Activated naive CD4-positive, alpha-beta T cell treated with anti-CD3 and anti-CD28 coated beads, Interleukin-2, amount 10 ng/mL, durations not matched to agents 7 days and 5 days (primary cell): ENCODE measurements at regions not wholly inside any gene's neighbourhood (a gene's known extent, or its start where the extent isn't known, plus 50 kb on each side); places are given as distances from the start of the nearest gene placed in this dataset.

Experiments
- CTCF ChIA-PET: fragments of 350-600 bp; sonication (Branson Sonifier 250); formaldehyde crosslinking; loops from one replicate; lab custom pipeline; 2021; ENCODE audit warnings: antibody characterized with exemption; lab: Charles Lee
- DNase-seq: peaks from one replicate; pipeline ENCODE4 v3.0.0-alpha.2; 2020
- H3K27ac Mint-ChIP-seq: one replicate; pipeline ENCODE4 v1.8.0; 2021; ENCODE audit warnings: mild to moderate bottlenecking, moderate library complexity, mixed read lengths
- H3K27me3 Mint-ChIP-seq: one replicate; pipeline ENCODE4 v1.8.0; 2021; ENCODE audit warnings: mild to moderate bottlenecking, mixed read lengths
- H3K36me3 Mint-ChIP-seq: one replicate; pipeline ENCODE4 v1.8.0; 2021; ENCODE audit warnings: mixed read lengths
- H3K4me1 Mint-ChIP-seq: one replicate; pipeline ENCODE4 v1.8.0; 2021; ENCODE audit warnings: mixed read lengths
- H3K4me3 Mint-ChIP-seq: one replicate; pipeline ENCODE4 v1.8.0; 2021; ENCODE audit warnings: mild to moderate bottlenecking, moderate library complexity, mixed read lengths
- H3K9me3 Mint-ChIP-seq: one replicate; pipeline ENCODE4 v1.8.0; 2021; ENCODE audit warnings: mixed read lengths

- Mint-ChIP-seq H3K4me1 (no peaks in the 10 kb centered on the region), H3K9me3 (no peaks in the 10 kb centered on the region), H3K27ac (no peak overlapping the region), H3K4me3 (no peak overlapping the region), H3K36me3 (no peaks in the 10 kb centered on the region), H3K27me3 (no peaks in the 10 kb centered on the region)
- CTCF ChIA-PET: no interaction called here
- DNase-seq: no peak
These were observed 865.1 kb downstream of the EFNB2 start for GRCh38 chr13:105670179-105670990.

GRCh38 chr13:105665284-105665683 is 870.2 kb downstream of the EFNB2 start:
- no peaks in the 10 kb centered on the region for H3K9me3 Mint-ChIP-seq
- no peak for DNase-seq
- no peaks in the 10 kb centered on the region for H3K36me3 Mint-ChIP-seq

GRCh38 chr13:105663182-105663581 is 872.3 kb downstream of the EFNB2 start:
- Mint-ChIP-seq H3K36me3 (no peaks in the 10 kb centered on the region), H3K4me3 (no peak overlapping the region), H3K4me1 (no peaks in the 10 kb centered on the region)

More at GRCh38 chr13:105665284-105665683, 870.2 kb downstream of the EFNB2 start:
- H3K27ac Mint-ChIP-seq: no peak overlapping the region
- H3K27me3 Mint-ChIP-seq: no peaks in the 10 kb centered on the region
- H3K4me1 Mint-ChIP-seq: no peaks in the 10 kb centered on the region
- no peak overlapping the region for H3K4me3 Mint-ChIP-seq
- CTCF ChIA-PET: no interaction called here

GRCh38 chr13:105660561-105660960 is 874.9 kb downstream of the EFNB2 start:
- no peaks in the 10 kb centered on the region for H3K9me3 Mint-ChIP-seq
- no peak overlapping the region for H3K27ac Mint-ChIP-seq
- DNase-seq: no peak
- H3K36me3 Mint-ChIP-seq: no peaks in the 10 kb centered on the region
- H3K4me1 Mint-ChIP-seq: no peaks in the 10 kb centered on the region
- no peaks in the 10 kb centered on the region for H3K27me3 Mint-ChIP-seq
- no peak overlapping the region for H3K4me3 Mint-ChIP-seq
- CTCF ChIA-PET: no interaction called here

More at GRCh38 chr13:105663182-105663581, 872.3 kb downstream of the EFNB2 start:
- DNase-seq: no peak
- H3K27me3 Mint-ChIP-seq: no peaks in the 10 kb centered on the region
- H3K27ac Mint-ChIP-seq: no peak overlapping the region
- no peaks in the 10 kb centered on the region for H3K9me3 Mint-ChIP-seq
- CTCF ChIA-PET: no interaction called here

- CTCF ChIA-PET: no interaction called here
- DNase-seq: no peak
- H3K36me3 Mint-ChIP-seq: no peaks in the 10 kb centered on the region
- no peaks in the 10 kb centered on the region for H3K9me3 Mint-ChIP-seq
- no peak overlapping the region for H3K4me3 Mint-ChIP-seq
- H3K4me1 Mint-ChIP-seq: no peaks in the 10 kb centered on the region
- no peaks in the 10 kb centered on the region for H3K27me3 Mint-ChIP-seq
- no peak overlapping the region for H3K27ac Mint-ChIP-seq
These were observed 877.0 kb downstream of the EFNB2 start for GRCh38 chr13:105658431-105658830.

- no peaks in the 10 kb centered on the region for H3K4me1 Mint-ChIP-seq
- no peaks in the 10 kb centered on the region for H3K36me3 Mint-ChIP-seq
- H3K4me3 Mint-ChIP-seq: no peak overlapping the region
- H3K9me3 Mint-ChIP-seq: no peaks in the 10 kb centered on the region
- H3K27ac Mint-ChIP-seq: no peak overlapping the region
- CTCF ChIA-PET: no interaction called here
- H3K27me3 Mint-ChIP-seq: no peaks in the 10 kb centered on the region
- DNase-seq: no peak
These were observed 880.4 kb downstream of the EFNB2 start for GRCh38 chr13:105655046-105655445.

- Mint-ChIP-seq H3K9me3 (peaks cover 12% of the 10 kb centered on the region), H3K27me3 (no peaks in the 10 kb centered on the region), H3K27ac (no peak overlapping the region), H3K36me3 (no peaks in the 10 kb centered on the region), H3K4me3 (no peak overlapping the region), H3K4me1 (no peaks in the 10 kb centered on the region)
- CTCF ChIA-PET: no interaction called here
- DNase-seq: no peak
These were observed 891.5 kb downstream of the EFNB2 start for GRCh38 chr13:105643966-105644365.

- Mint-ChIP-seq H3K9me3 (peaks cover 8% of the 10 kb centered on the region), H3K4me3 (no peak overlapping the region), H3K36me3 (no peaks in the 10 kb centered on the region), H3K27ac (no peak overlapping the region), H3K4me1 (no peaks in the 10 kb centered on the region), H3K27me3 (no peaks in the 10 kb centered on the region)
- DNase-seq: no peak
- CTCF ChIA-PET: no interaction called here
These were observed 892.9 kb downstream of the EFNB2 start for GRCh38 chr13:105642511-105642958.

- Mint-ChIP-seq H3K4me1 (no peaks in the 10 kb centered on the region), H3K27me3 (no peaks in the 10 kb centered on the region), H3K27ac (no peak overlapping the region), H3K9me3 (peaks cover 8% of the 10 kb centered on the region), H3K4me3 (no peak overlapping the region), H3K36me3 (no peaks in the 10 kb centered on the region)
- DNase-seq: no peak
- CTCF ChIA-PET: no interaction called here
These were observed 894.3 kb downstream of the EFNB2 start for GRCh38 chr13:105641121-105641520.

GRCh38 chr13:105638426-105638825 is 897.0 kb downstream of the EFNB2 start:
- H3K9me3 Mint-ChIP-seq: peaks cover 8% of the 10 kb centered on the region
- no peak overlapping the region for H3K27ac Mint-ChIP-seq
- no peak for DNase-seq
- no peaks in the 10 kb centered on the region for H3K27me3 Mint-ChIP-seq
- no peaks in the 10 kb centered on the region for H3K36me3 Mint-ChIP-seq
- H3K4me1 Mint-ChIP-seq: no peaks in the 10 kb centered on the region
- no peak overlapping the region for H3K4me3 Mint-ChIP-seq
- CTCF ChIA-PET: no interaction called here

GRCh38 chr13:105634059-105634458 is 901.4 kb downstream of the EFNB2 start:
- Mint-ChIP-seq H3K4me1 (no peaks in the 10 kb centered on the region), H3K4me3 (no peak overlapping the region), H3K9me3 (peaks cover 4% of the 10 kb centered on the region), H3K27me3 (no peaks in the 10 kb centered on the region), H3K36me3 (no peaks in the 10 kb centered on the region), H3K27ac (no peak overlapping the region)
- CTCF ChIA-PET: no interaction called here
- DNase-seq: no peak

- DNase-seq: no peak
- no peaks in the 10 kb centered on the region for H3K27me3 Mint-ChIP-seq
- CTCF ChIA-PET: no interaction called here
- peaks cover 3% of the 10 kb centered on the region for H3K9me3 Mint-ChIP-seq
- no peak overlapping the region for H3K4me3 Mint-ChIP-seq
- H3K4me1 Mint-ChIP-seq: no peaks in the 10 kb centered on the region
- H3K36me3 Mint-ChIP-seq: no peaks in the 10 kb centered on the region
- H3K27ac Mint-ChIP-seq: no peak overlapping the region
These were observed 905.0 kb downstream of the EFNB2 start for GRCh38 chr13:105630431-105630830.

- H3K27me3 Mint-ChIP-seq: no peaks in the 10 kb centered on the region
- H3K27ac Mint-ChIP-seq: no peak overlapping the region
- H3K36me3 Mint-ChIP-seq: no peaks in the 10 kb centered on the region
- H3K9me3 Mint-ChIP-seq: peaks cover 3% of the 10 kb centered on the region
- no peak overlapping the region for H3K4me3 Mint-ChIP-seq
- no peak for DNase-seq
- H3K4me1 Mint-ChIP-seq: no peaks in the 10 kb centered on the region
- CTCF ChIA-PET: no interaction called here
These were observed 908.2 kb downstream of the EFNB2 start for GRCh38 chr13:105627270-105627669.

GRCh38 chr13:105625691-105626090 is 909.8 kb downstream of the EFNB2 start:
- Mint-ChIP-seq H3K36me3 (no peaks in the 10 kb centered on the region), H3K27me3 (no peaks in the 10 kb centered on the region), H3K27ac (no peak overlapping the region), H3K4me1 (no peaks in the 10 kb centered on the region), H3K4me3 (no peak overlapping the region), H3K9me3 (peaks cover 3% of the 10 kb centered on the region)
- DNase-seq: no peak
- CTCF ChIA-PET: no interaction called here

- no peak for DNase-seq
- CTCF ChIA-PET: no interaction called here
- Mint-ChIP-seq H3K27ac (no peak overlapping the region), H3K36me3 (no peaks in the 10 kb centered on the region), H3K27me3 (no peaks in the 10 kb centered on the region), H3K9me3 (no peaks in the 10 kb centered on the region), H3K4me1 (no peaks in the 10 kb centered on the region), H3K4me3 (no peak overlapping the region)
These were observed 919.0 kb downstream of the EFNB2 start for GRCh38 chr13:105616333-105617075.
